ENCODE measurements at regions not wholly inside any gene's neighbourhood (a gene's known extent, or its start where the extent isn't known, plus 50 kb on each side); places are given as distances from the start of the nearest gene placed in this dataset.

GRCh38 chr5:18829539-18829938 lies 1158.5 kb downstream of the CDH18 start:
- ChIA-PET CTCF (no interaction called here), POLR2A (no interaction called here)
- intact Hi-C loops (cut with micrococcal nuclease), result no loop called here
- Mint-ChIP-seq H3K36me3 (ENCODE audit: low read depth) (no peaks in the 10 kb centered on the region), H3K27ac (no peak overlapping the region), H3K9me3 (no peaks in the 10 kb centered on the region), H3K4me1 (ENCODE audit: low read depth) (no peaks in the 10 kb centered on the region), H3K4me3 (no peak overlapping the region), H3K27me3 (no peaks in the 10 kb centered on the region)
- TF ChIP-seq, protein P1, sequence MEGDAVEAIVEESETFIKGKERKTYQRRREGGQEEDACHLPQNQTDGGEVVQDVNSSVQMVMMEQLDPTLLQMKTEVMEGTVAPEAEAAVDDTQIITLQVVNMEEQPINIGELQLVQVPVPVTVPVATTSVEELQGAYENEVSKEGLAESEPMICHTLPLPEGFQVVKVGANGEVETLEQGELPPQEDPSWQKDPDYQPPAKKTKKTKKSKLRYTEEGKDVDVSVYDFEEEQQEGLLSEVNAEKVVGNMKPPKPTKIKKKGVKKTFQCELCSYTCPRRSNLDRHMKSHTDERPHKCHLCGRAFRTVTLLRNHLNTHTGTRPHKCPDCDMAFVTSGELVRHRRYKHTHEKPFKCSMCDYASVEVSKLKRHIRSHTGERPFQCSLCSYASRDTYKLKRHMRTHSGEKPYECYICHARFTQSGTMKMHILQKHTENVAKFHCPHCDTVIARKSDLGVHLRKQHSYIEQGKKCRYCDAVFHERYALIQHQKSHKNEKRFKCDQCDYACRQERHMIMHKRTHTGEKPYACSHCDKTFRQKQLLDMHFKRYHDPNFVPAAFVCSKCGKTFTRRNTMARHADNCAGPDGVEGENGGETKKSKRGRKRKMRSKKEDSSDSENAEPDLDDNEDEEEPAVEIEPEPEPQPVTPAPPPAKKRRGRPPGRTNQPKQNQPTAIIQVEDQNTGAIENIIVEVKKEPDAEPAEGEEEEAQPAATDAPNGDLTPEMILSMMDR (IDR thresholded peaks at IDR 0.05), result no peak
- DNase-seq (no peak), ATAC-seq (no peak)

DNA sequence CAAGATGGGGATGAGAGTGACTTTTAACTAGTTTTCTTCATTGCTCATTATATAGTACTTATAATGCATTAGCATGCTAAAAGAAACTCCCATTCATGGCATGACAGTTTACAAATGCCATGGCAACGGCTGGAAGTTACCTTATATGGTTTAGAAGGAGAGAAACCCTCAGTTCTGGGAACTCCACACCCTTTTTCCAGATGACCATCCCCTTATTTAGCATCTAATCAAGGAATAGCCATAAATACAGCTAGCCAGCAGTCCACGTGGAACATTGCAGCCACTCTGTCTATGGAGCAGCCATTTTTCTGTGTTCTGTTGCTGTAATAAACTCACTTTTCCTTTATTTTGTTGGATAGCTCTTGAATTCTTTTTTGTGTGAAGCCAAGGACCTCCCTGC lies 1137.8 kb downstream of the CDH18 start:
- H3K27me3 Mint-ChIP-seq, result peaks cover 2% of the 10 kb centered on the region
- CTCF ChIA-PET, result no interaction called here
- no peak overlapping the region for H3K27ac Mint-ChIP-seq
- intact Hi-C loops (cut with micrococcal nuclease), result no loop called here
- H3K4me3 Mint-ChIP-seq, result no peak overlapping the region
- no peak for ATAC-seq
- peaks cover under 1% of the 10 kb centered on the region for H3K9me3 Mint-ChIP-seq
- no peaks in the 10 kb centered on the region for H3K4me1 Mint-ChIP-seq (ENCODE audit: low read depth)
- POLR2A ChIA-PET, result no interaction called here
- DNase-seq, result no peak
- no peaks in the 10 kb centered on the region for H3K36me3 Mint-ChIP-seq (ENCODE audit: low read depth)
- TF ChIP-seq, protein P1 (IDR thresholded peaks at IDR 0.05), result no peak

DNA sequence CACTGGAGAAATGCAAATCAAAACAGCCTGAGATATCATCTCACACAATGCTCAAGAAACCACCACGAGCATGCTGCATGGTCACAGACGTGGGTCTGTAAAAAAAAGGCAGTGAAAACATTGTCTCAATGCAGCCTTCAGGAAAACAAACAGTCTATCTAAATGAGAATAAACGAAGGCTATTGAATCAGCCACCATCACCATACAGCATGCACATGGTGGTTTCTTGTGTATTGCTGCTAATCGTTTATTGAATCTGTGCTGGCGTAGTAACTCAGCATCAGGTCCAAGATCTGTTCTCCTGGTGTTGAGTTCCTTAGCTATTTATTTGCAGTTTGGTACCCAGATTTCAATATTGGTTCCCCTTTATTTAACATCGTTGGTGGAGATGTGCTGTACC lies 1115.0 kb downstream of the CDH18 start:
- Mint-ChIP-seq H3K4me3 (no peak overlapping the region), H3K27me3 (no peaks in the 10 kb centered on the region), H3K9me3 (no peaks in the 10 kb centered on the region), H3K27ac (no peak overlapping the region), H3K4me1 (ENCODE audit: low read depth) (no peaks in the 10 kb centered on the region), H3K36me3 (ENCODE audit: low read depth) (no peaks in the 10 kb centered on the region)
- CTCF ChIA-PET, result no interaction called here
- POLR2A ChIA-PET, result no interaction called here
- ATAC-seq, result no peak
- TF ChIP-seq, protein P1 (IDR thresholded peaks at IDR 0.05), result no peak
- DNase-seq, result no peak
- intact Hi-C loops (cut with micrococcal nuclease), result no loop called here

GRCh38 chr5:18876565-18876964 lies 1111.4 kb downstream of the CDH18 start:
- ChIA-PET CTCF (no interaction called here), POLR2A (no interaction called here)
- intact Hi-C loops (cut with micrococcal nuclease), result no loop called here
- H3K27ac Mint-ChIP-seq, result no peak overlapping the region
- H3K27me3 Mint-ChIP-seq, result no peaks in the 10 kb centered on the region
- ATAC-seq (no peak), DNase-seq (no peak)
- TF ChIP-seq, protein P1 (IDR thresholded peaks at IDR 0.05), result no peak
- no peak overlapping the region for H3K4me3 Mint-ChIP-seq
- no peaks in the 10 kb centered on the region for H3K36me3 Mint-ChIP-seq (ENCODE audit: low read depth)
- no peaks in the 10 kb centered on the region for H3K9me3 Mint-ChIP-seq
- H3K4me1 Mint-ChIP-seq (ENCODE audit: low read depth), result no peaks in the 10 kb centered on the region

DNA sequence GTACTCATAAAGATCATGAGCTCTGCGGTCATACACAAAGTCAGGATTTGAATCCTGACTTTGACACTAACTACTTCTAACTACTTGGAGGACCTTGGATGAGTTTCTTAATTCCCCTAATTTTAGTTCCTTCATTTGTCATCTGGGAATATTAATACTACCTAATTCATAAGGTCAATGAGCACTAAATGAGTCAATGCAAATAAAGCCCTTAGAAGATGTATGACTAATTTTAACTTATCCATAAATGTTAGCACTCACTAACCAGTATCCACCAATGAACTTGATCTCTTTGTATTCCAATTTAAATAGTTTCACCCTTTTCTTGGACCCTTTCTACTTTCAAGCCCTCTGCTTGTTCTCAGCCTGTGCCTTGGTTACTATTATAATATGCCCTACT lies 1106.4 kb downstream of the CDH18 start:
- Mint-ChIP-seq H3K36me3 (ENCODE audit: low read depth) (no peaks in the 10 kb centered on the region), H3K27ac (no peak overlapping the region), H3K4me3 (no peak overlapping the region), H3K9me3 (peaks cover 3% of the 10 kb centered on the region), H3K4me1 (ENCODE audit: low read depth) (no peaks in the 10 kb centered on the region), H3K27me3 (no peaks in the 10 kb centered on the region)
- CTCF ChIA-PET, result no interaction called here
- intact Hi-C loops (cut with micrococcal nuclease), result no loop called here
- TF ChIP-seq, protein P1 (IDR thresholded peaks at IDR 0.05), result no peak
- ATAC-seq (no peak), DNase-seq (no peak)
- POLR2A ChIA-PET, result no interaction called here

Data from activated CD8-positive, alpha-beta T cell treated with anti-CD3 and anti-CD28 coated beads for 36 hours (primary cell).